ENCODE measurements at regions not wholly inside any gene's neighbourhood (a gene's known extent, or its start where the extent isn't known, plus 50 kb on each side); places are given as distances from the start of the nearest gene placed in this dataset.
A peak's percentile ranks its signal among the peaks of the same experiment; 100 is the strongest.
"Not testable (repeated sequence)": the region's sequence is repeated elsewhere in the genome, so short reads cannot be mapped to it uniquely, and the experiment has no call there.

DNA sequence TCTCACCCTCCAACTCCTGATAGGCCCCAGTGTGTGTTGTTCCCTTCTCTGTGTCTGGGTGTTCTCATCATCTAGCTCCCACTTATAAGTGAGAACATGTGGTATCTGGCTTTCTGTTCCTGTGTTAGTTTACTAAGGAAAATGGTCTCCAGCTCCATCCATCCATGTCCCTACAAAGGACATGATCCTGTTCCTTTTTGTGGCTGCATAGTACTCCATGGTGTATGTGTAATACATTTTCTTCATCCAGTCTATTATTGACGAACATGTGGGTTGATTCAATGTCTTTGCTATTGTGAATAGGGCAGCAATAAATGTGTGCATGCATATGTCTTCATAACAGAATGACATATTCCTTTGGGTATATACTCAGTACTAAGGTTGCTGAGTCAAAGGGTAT, 1397.0 kb downstream of the UQCRFS1 start:
- no peak for DNase-seq (ENCODE audit: low read depth)

GRCh38 chr19:27814834-27815233, 1398.1 kb downstream of the UQCRFS1 start:
- DNase-seq (ENCODE audit: low read depth) = not testable (repeated sequence)

GRCh38 chr19:27814274-27814673, 1398.7 kb downstream of the UQCRFS1 start:
- not testable (repeated sequence) for DNase-seq (ENCODE audit: low read depth)

- no peak for DNase-seq (ENCODE audit: low read depth)
Observed at GRCh38 chr19:27806471-27807070, 1406.4 kb downstream of the UQCRFS1 start.

DNA sequence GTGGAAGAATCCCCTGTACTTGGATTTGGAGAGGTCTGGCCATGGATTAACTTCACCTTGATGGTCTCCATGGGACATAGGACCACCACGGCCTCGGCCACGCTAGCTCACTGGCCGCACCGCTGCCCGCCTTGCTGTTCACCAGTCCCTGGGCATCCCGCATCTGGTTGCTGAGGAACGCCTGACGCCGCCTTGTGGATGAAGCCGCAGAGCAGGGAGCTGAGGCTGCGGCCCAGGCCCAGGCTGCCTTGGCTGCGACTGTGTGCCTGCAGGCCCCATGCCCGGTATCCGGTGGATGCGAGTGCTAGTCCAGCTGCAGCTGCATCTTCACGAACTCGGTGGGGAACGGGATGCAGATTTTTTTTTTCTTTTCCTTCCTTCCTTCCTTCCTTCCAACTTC, 1407.1 kb downstream of the UQCRFS1 start:
- DNase-seq (ENCODE audit: low read depth) = no peak

DNA sequence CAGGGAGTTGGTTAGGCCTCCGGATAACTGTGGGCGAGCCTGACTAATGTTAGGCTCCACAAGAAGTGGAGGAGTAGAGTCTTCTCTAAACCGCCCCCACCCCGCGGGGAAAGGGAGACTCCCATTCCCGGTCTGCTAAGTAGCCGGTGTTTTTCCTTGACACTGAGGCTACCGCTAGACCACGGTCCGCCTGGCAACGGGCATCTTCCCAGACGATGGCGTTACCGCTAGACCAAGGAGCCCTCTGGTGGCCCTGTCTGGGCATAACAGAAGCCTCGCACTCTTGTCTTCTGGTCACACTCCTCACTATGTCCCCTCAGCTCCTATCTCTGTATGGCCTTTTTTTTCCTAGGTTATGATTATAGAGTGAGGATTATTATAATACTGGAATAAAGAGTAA, 1410.7 kb downstream of the UQCRFS1 start:
- not testable (repeated sequence) for DNase-seq (ENCODE audit: low read depth)

DNA sequence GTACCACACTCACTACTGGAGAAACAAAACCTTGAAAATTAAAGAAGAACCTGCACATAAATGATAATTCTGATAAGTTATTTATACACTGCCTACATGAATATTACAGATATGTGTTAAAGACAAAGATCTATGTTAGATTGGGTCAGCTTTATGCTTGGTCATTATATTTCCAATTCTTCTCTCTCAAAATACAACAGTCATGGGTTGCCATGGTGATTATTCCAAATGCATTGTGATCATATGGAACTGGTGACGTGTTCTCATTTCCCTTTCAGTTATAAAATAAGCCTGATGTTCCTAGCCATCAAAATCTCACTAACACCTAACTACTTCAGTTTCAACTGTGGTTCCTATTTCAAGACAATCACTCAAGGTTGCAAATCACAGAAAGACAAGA, 1416.4 kb downstream of the UQCRFS1 start:
- no peak for DNase-seq (ENCODE audit: low read depth)

- DNase-seq (ENCODE audit: low read depth) = no peak
Observed at GRCh38 chr19:27796073-27796472, 1416.9 kb downstream of the UQCRFS1 start.

DNA sequence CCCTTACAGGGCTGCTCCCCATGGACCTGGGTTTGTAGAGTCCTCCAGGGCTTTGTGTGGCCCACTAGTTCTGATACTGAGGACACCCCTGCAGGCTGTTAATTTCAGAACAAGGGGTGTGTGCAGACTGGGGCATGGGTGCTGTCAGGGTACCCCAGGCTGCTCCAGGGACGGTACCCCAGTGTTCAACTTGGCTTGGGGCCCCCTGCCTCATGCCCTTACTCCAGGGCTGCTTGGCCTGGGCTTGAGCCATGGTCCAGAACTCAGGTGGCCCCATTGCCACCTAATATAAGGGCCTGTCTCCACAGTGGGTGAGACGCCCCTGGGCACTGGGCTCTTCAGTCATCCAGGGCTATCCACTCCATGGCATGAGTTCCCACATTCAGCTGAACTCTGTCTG, 1417.6 kb downstream of the UQCRFS1 start:
- DNase-seq (ENCODE audit: low read depth) = no peak

DNA sequence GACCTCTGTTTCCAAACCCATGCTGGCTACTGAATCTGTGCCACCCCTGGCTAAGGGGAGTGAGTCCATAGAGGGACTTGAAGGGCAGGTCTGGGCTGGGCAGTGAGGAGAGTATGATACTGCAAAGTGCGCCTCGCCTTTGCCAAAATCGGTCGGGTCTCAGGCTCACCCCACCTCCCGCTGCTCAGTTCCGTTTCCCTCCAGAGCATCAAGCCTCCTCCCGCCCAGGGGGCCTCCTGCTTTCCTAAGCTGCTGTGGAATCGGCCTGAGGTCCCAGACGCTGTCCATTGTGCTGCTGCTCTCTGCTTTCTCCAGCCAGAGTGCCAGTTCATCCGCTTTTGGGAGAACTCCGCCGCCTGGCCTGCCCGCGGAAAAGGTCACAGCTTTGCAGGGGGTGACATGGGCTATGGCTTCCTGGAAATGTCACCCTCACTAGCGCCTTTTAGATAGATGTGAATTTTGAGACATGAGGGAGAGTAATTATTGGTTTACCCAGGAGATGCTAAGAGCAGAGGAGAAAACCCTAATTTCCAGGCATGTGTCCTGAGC, 1418.4 kb downstream of the UQCRFS1 start:
- DNase-seq (ENCODE audit: low read depth) = no peak

DNA sequence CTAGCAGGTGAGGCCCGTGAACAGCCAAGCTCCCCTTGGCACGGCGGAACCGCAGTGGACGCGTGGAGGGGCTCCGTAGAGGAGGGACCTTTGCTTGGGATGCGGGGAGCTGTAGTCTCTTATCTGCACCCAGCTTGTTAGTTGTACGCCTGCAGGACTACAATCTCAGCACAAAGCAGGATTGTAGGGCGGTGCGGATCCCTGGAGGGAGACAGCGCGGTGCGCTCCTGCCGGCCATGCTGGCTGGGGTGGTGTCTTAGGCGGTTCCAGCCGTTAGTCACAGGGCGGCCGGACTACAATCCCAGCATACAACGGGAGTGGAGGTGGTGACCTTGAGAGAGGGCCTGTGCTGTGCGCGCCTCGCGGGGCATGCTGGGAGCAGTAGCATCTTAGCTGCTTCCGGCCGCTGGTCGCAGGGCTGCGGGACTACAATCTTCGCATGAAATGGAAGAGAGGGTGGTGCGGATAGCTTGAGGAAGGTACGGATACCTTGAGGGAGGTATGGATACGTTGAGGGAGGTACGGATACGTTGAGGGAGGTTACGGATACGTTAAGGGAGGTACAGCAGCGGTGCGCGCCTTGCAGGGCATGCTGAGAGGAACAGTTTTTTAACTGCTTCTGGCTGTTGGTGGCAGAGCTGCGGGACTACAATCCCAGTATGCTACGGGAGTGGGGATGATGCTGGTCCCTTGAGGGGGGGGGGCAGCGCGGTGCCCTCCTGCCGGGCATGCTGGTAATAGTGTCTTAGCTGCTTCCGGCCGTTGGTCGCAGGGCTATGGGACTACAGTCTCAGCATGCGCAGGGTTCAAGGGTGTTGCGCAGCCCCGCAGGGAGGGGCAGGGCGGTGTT, 1419.1 kb downstream of the UQCRFS1 start:
- peak; percentile 85 for DNase-seq (ENCODE audit: low read depth)

DNA sequence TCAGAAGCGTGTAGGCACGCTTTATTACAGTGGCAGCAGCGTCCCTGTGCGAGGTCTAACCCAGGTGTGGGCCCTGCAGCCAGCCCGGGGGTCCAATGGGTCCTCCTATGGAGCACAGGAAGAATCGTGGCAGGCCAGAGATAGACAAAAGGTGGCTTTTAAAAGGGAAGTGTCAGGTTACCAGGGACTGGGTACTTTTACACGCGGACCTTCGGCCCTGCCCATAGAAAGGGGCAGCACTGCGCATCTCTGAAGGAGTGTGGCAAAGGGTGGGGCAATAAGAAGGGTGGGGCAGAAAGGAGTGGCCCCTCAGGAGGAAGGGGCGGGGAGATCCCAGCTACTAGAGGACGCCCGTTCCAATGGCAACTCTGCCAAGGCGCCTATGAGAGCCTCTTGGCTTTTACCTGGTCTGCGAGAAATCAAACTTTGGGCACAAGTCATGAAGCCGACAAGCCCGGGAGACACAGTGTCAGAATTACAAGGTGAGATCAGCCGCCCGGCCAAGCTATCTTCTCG, 1419.8 kb downstream of the UQCRFS1 start:
- no peak for DNase-seq (ENCODE audit: low read depth)

DNA sequence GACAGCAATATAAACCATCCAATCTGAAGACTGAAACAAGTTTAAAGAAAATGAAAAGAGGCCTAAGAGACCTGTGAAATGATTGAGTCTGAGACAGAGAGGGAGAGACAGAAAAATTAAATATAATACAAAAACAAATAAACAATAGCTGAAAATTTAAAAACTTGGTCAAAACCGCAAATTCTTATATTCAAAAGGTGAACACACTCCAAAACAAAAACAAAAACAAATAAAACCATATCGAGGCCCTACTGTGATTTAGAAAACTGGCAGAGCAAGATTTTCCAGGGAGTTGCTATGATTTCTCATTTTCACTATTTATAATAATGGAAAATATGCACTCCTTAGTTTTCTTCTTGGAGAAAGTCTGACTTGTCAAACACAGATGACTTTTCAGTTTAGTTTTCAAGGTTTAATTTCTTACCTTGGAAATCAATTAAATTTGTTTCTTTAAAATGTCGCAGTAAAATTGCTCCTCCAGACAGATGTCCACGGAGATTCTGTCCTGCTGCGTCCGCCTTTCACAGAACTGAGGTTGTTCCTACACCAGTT, 1420.3 kb downstream of the UQCRFS1 start:
- no peak for DNase-seq (ENCODE audit: low read depth)

DNA sequence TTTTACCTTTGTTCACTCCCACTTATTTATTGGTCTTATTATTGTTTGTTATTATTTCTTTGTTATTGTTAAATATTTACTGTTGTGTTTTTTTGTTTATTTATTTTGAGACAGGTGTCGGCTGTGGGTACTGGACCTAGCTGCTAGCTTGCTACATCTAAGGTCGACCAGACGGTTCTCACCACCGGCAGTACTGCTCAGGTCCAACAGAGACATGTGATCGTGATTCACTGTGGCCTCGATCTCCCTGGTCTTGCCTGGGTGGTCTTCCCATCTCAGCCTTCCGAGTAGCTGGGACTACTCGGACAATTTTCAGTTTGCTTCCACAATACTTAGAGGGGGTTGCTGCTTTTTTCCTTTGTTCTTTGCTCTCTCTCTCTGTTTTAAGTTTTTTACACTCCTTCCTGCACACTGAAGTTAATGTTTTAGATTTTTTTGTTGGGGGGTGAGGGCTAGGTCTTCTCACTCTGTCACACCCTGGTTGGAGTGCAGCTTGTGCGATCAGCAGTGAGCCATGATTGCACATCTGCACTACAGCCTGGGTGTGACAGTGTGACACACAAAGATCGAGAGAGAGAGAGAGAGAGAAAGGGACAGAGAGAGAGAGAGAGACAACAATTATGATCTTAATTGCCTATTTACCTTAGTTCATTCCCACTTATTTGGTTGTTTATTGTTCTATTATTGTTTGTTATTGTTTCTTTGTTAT, 1432.4 kb downstream of the UQCRFS1 start:
- no peak for DNase-seq (ENCODE audit: low read depth)

DNA sequence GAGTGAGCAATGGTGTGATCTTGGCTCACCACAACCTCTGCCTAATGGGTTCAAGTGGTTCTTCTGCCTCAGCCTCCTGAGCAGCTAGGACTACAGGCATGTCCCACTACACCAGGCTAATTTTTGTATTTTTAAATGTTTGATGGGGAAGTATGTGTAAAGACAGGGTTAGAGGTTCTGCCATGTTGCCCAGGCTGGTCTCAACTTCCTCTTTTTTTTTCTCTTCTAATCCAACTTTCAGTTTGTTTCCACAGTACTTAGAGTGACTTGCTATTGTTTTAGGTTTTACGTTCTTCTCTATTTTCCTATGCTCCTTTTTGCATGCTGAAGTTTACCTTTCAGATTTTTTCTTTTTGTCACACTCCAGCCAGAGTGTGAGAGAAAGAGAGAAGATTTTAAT, 1433.0 kb downstream of the UQCRFS1 start:
- no peak for DNase-seq (ENCODE audit: low read depth)

DNA sequence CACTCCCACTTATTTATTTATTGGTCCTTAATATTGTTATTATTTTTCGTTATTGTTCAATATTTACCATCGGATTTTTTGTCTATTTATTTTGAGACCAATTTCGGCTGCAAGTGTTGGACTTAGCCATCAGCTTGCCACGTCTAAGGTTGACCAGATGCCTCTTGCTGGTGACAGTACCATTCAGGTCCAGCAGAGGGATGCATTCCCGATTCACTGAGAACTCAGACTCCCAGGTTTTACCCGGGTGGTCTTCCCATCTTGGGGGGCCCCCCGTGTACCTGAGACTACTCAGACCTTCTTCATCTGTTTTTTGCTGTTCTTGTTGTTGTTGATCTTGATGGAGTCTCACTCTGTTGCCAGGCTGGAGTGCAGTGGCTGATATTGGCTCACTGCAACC, 1435.2 kb downstream of the UQCRFS1 start:
- no peak for DNase-seq (ENCODE audit: low read depth)

- DNase-seq (ENCODE audit: low read depth) = no peak
Observed at GRCh38 chr19:27777242-27777641, 1435.7 kb downstream of the UQCRFS1 start.

- no peak for DNase-seq (ENCODE audit: low read depth)
Observed at GRCh38 chr19:27776524-27776923, 1436.4 kb downstream of the UQCRFS1 start.

GRCh38 chr19:27776020-27776419, 1436.9 kb downstream of the UQCRFS1 start:
- DNase-seq (ENCODE audit: low read depth) = no peak

DNA sequence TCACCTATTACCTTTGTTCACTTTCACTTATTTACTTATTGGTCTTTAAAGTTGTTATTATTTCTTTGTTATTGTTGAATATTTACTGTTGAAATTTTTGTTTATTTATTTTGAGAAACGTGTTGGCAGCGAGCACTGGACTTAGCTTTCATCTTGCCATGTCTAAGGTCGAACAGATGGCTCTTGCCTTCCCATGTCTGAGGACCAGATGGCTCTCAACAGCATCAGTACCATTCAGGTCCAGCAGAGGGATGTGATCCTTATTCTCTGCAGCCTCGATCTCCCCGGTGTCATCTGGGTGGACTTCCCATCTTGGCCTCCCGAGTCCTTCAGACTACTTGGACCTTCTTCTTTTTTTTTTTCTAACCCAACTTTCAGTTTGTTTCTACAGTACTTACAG, 1437.6 kb downstream of the UQCRFS1 start:
- no peak for DNase-seq (ENCODE audit: low read depth)

- no peak for DNase-seq (ENCODE audit: low read depth)
Observed at GRCh38 chr19:27774827-27775226, 1438.1 kb downstream of the UQCRFS1 start.

GRCh38 chr19:27774337-27774736, 1438.6 kb downstream of the UQCRFS1 start:
- DNase-seq (ENCODE audit: low read depth) = no peak
